Ascending aorta (tissue), 2 donors: ENCODE measurements at regions not wholly inside any gene's neighbourhood (a gene's known extent, or its start where the extent isn't known, plus 50 kb on each side); places are given as distances from the start of the nearest gene placed in this dataset.

ENCODE experiments used
- DNase-seq, 2 donors: peaks; one replicate each; pipeline ENCODE4 v3.0.0-alpha.2; 2019; ENCODE audit warnings: low spot score in 2 of 2
- H3K27ac ChIP-seq, 2 donors: fragments of 200-600 bp; sonication (generic); one replicate each; pipeline ENCODE4 v1.5.1; 2016 to 2017; ENCODE audit warnings: mild to moderate bottlenecking in 1 of 2
- H3K27me3 ChIP-seq: fragments of 200-600 bp; sonication (generic); one replicate; pipeline ENCODE4 v1.5.1; 2017
- H3K36me3 ChIP-seq, 2 donors: fragments of 200-600 bp; sonication (generic); one replicate each; pipeline ENCODE4 v1.5.1; 2016
- H3K4me1 ChIP-seq, 2 donors: fragments of 200-600 bp; sonication (generic); one replicate each; pipeline ENCODE4 v1.5.1; 2016 to 2017; ENCODE audit warnings: mild to moderate bottlenecking in 1 of 2
- H3K4me3 ChIP-seq, 2 donors: fragments of 200-600 bp; sonication (generic); one replicate each; pipeline ENCODE4 v1.5.1; 2016 to 2017; ENCODE audit warnings: mild to moderate bottlenecking in 1 of 2
- H3K9me3 ChIP-seq, 2 donors: fragments of 200-600 bp; sonication (generic); one replicate each; pipeline ENCODE4 v1.5.1; 2016
- intact Hi-C: fragments of 100-400 bp; cut with DNase I; formaldehyde crosslinking; loops from one replicate; pipeline ENCODE4 v1.15.1; 2023
- TF ChIP-seq, protein P1 (sequence below), 3 experiments: fragments of 200-600 bp in 2 of 3; fragments of 450-650 bp in 1 of 3; sonication (generic) in 2 of 3; IDR thresholded peaks; one replicate each; pipeline ENCODE4 v1.5.1; 2016 to 2019; ENCODE audit warnings: antibody characterized with exemption in 3 of 3, mild to moderate bottlenecking in 1 of 3, moderate library complexity in 1 of 3

DNA sequence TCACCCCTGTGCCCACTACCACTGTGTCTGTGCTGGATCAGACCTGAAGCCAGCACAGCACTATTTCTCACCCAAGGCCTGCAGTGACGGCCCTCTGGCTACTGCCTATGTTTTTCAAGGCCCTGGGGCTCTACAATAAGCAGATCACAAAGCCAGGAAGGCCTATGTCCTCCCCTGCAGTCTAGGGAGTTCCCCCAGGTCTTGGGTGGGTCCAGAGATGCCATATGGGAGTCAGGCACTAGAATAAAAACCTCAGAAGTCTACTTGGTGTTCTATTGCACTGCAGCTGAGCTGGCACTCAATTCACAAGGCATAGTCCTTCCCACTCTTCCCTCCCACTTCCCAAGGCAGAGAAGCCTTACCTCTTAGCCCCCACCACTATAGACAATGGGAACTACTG lies 107.1 kb downstream of the FBXO4 start:
- no peak for DNase-seq
- Histone ChIP-seq H3K4me1 (no peaks in the 10 kb centered on the region), H3K9me3 (no peaks in the 10 kb centered on the region), H3K36me3 (no peaks in the 10 kb centered on the region), H3K4me3 (no peak overlapping the region), H3K27me3 (no peaks in the 10 kb centered on the region), H3K27ac (no peak overlapping the region)
- intact Hi-C loops, result no loop called here
- TF ChIP-seq, protein P1, sequence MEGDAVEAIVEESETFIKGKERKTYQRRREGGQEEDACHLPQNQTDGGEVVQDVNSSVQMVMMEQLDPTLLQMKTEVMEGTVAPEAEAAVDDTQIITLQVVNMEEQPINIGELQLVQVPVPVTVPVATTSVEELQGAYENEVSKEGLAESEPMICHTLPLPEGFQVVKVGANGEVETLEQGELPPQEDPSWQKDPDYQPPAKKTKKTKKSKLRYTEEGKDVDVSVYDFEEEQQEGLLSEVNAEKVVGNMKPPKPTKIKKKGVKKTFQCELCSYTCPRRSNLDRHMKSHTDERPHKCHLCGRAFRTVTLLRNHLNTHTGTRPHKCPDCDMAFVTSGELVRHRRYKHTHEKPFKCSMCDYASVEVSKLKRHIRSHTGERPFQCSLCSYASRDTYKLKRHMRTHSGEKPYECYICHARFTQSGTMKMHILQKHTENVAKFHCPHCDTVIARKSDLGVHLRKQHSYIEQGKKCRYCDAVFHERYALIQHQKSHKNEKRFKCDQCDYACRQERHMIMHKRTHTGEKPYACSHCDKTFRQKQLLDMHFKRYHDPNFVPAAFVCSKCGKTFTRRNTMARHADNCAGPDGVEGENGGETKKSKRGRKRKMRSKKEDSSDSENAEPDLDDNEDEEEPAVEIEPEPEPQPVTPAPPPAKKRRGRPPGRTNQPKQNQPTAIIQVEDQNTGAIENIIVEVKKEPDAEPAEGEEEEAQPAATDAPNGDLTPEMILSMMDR (IDR thresholded peaks at IDR 0.05), result no peak

DNA sequence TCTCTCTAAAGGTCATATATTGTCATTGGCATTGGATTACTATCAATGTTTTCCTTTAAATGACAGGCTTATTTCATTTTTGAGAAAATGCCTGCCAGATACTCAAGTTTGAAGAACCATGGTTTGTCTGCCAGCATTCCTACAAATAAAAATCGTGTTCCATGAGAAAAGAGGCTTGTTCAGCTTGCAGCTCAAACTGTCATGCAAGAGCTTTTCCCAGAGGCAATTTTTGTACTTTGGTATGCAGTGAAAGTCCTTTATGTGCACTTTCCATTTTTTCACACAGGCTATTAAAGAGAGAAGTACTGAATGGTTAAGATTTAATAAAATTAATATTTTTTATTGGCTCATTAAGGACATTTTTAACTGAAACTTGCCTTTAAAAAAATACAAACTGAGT lies 110.4 kb downstream of the FBXO4 start:
- intact Hi-C loops, result no loop called here
- Histone ChIP-seq H3K4me1 (no peaks in the 10 kb centered on the region), H3K27ac (no peak overlapping the region), H3K36me3 (no peaks in the 10 kb centered on the region), H3K4me3 (no peak overlapping the region), H3K27me3 (no peaks in the 10 kb centered on the region), H3K9me3 (no peaks in the 10 kb centered on the region)
- no peak for DNase-seq
- TF ChIP-seq, protein P1 (IDR thresholded peaks at IDR 0.05), result no peak

DNA sequence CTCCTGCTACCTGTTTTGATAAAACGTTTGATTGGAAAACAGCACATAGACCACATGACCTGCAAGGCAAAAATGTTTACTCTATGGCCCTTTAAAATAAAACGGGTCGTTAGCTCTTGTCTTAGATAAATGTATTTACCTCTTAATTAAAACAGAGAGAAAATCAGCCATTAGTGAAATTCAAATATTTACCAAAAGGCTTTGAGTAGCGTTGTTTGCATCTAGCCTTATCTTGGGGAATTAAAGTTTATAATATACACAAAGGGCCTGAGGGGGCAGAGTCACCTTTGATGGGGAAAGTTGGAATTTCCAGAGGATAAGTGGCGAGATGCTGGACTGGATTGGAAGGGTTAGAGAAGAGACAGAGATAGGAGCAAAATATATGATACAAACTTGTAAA lies 111.3 kb downstream of the FBXO4 start:
- TF ChIP-seq, protein P1 (IDR thresholded peaks at IDR 0.05), result no peak
- no peaks in the 10 kb centered on the region for H3K9me3 ChIP-seq
- H3K36me3 ChIP-seq, result no peaks in the 10 kb centered on the region
- intact Hi-C loops, result no loop called here
- H3K4me1 ChIP-seq, result no peaks in the 10 kb centered on the region
- H3K27me3 ChIP-seq, result no peaks in the 10 kb centered on the region
- H3K4me3 ChIP-seq, result no peak overlapping the region
- no peak overlapping the region for H3K27ac ChIP-seq
- DNase-seq, result no peak

GRCh38 chr5:42037379-42037932 lies 112.4 kb downstream of the FBXO4 start:
- Histone ChIP-seq H3K27me3 (no peaks in the 10 kb centered on the region), H3K27ac (no peak overlapping the region), H3K4me3 (no peak overlapping the region), H3K4me1 (no peaks in the 10 kb centered on the region), H3K9me3 (no peaks in the 10 kb centered on the region), H3K36me3 (no peaks in the 10 kb centered on the region)
- intact Hi-C loops, result no loop called here
- TF ChIP-seq, protein P1 (IDR thresholded peaks at IDR 0.05), result no peak
- DNase-seq, result no peak

GRCh38 chr5:42043400-42043799 lies 118.3 kb downstream of the FBXO4 start:
- Histone ChIP-seq H3K36me3 (no peaks in the 10 kb centered on the region), H3K9me3 (no peaks in the 10 kb centered on the region), H3K27ac (no peak overlapping the region), H3K4me3 (no peak overlapping the region), H3K4me1 (no peaks in the 10 kb centered on the region), H3K27me3 (no peaks in the 10 kb centered on the region)
- intact Hi-C loops, result no loop called here
- TF ChIP-seq, protein P1 (IDR thresholded peaks at IDR 0.05), result no peak
- no peak for DNase-seq

- Histone ChIP-seq H3K9me3 (no peaks in the 10 kb centered on the region), H3K36me3 (no peaks in the 10 kb centered on the region), H3K4me1 (no peaks in the 10 kb centered on the region), H3K4me3 (no peak overlapping the region), H3K27ac (no peak overlapping the region), H3K27me3 (no peaks in the 10 kb centered on the region)
- intact Hi-C loops, result loop anchor here (1.0 kb wide), 1 partner anchor 201 kb away; no protein-coding TSS in a partner anchor
- TF ChIP-seq, protein P1 (IDR thresholded peaks at IDR 0.05), result peak in 2 of 3 experiments; percentile 47 to 63
- DNase-seq, result peak in 1 of 2 donors; percentile 64
These were observed 132.2 kb downstream of the FBXO4 start for GRCh38 chr5:42057254-42057690.
